GM12801 (cell line): ENCODE measurements at regions not wholly inside any gene's neighbourhood (a gene's known extent, or its start where the extent isn't known, plus 50 kb on each side); places are given as distances from the start of the nearest gene placed in this dataset.

Experiments used
- TF ChIP-seq, protein P1 (sequence below): IDR thresholded peaks from one replicate; pipeline ENCODE4 v1.5.1; 2011; ENCODE audit warnings: control low read depth; ENCODE audit not compliant: insufficient read length; ENCODE audit errors: extremely low read depth

DNA sequence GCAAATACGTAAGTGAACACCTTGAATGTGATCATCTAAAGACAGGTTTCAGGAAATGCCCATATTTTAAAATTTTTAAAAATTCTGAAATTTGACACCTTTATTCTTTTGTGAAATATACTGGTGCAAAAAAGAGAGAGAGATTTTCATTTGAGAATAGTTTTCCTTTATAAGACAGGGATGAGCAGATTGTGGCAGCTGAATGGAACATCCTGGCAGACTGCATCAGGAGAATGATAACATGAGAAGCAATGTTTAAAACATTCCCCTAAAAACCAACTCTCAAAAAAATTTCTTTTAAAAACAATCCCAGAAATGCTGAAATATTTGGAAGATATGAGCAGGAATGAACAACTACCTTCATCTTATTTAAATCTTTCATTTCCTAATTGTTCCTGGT is 744.8 kb upstream of the ID2 start:
- TF ChIP-seq, protein P1, sequence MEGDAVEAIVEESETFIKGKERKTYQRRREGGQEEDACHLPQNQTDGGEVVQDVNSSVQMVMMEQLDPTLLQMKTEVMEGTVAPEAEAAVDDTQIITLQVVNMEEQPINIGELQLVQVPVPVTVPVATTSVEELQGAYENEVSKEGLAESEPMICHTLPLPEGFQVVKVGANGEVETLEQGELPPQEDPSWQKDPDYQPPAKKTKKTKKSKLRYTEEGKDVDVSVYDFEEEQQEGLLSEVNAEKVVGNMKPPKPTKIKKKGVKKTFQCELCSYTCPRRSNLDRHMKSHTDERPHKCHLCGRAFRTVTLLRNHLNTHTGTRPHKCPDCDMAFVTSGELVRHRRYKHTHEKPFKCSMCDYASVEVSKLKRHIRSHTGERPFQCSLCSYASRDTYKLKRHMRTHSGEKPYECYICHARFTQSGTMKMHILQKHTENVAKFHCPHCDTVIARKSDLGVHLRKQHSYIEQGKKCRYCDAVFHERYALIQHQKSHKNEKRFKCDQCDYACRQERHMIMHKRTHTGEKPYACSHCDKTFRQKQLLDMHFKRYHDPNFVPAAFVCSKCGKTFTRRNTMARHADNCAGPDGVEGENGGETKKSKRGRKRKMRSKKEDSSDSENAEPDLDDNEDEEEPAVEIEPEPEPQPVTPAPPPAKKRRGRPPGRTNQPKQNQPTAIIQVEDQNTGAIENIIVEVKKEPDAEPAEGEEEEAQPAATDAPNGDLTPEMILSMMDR: no peak

DNA sequence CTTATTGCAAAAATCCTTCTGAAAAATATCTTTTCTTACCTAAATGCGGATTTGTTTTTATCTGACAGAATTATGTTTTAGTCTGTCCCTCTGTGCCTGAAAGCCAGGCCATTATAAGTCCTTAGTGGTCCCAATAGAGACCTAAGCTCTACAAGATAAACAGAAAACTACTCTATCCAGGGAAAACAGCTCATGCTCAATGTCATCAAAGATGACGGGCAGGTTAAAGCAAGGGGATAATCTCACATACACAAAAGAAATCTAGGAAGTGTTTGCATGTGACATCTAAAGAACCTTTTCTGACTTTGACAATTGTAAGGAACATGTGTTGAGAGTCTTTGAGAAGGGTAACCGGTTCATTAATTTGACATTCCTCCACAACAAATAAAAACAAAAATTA is 741.1 kb upstream of the ID2 start:
- TF ChIP-seq, protein P1: no peak

DNA sequence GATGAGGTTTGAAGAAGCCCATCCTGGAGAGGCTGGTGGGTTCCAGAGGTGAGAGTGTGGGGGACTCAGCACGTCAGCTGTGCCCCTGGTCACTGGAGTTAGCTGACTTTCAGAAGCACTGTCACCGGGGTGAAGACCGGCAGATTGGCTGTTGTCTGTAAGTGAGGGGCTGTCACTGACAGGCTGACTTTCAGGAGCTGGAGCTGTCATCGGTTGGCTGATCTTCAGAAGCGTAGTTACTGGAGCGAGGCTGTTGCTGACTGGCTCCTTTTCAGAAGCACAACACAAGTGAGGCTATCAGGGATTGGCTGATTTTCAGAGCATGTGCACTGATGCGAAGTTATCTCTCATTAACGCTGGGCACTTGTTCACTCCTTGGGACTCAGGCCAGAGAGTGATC is 738.4 kb upstream of the ID2 start:
- TF ChIP-seq, protein P1: no peak

DNA sequence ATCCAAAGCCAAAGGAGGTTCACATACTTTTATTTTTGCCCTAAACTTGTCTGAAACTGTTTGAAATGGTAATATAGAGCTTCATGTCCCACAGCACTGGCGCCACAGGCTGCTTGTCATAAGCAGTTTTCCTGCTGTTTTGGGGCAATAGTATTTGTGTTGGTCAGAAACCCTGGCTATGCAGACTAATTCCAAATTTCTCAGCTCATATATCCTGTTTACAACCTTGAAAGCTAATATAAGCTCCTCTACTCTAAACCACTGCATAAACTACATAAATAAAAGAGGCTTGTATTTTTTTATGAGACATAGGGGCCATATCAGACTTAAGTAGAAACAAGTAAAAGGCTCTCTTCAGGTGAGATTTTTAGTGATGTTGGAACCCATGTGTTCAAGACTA is 736.8 kb upstream of the ID2 start:
- TF ChIP-seq, protein P1: no peak

DNA sequence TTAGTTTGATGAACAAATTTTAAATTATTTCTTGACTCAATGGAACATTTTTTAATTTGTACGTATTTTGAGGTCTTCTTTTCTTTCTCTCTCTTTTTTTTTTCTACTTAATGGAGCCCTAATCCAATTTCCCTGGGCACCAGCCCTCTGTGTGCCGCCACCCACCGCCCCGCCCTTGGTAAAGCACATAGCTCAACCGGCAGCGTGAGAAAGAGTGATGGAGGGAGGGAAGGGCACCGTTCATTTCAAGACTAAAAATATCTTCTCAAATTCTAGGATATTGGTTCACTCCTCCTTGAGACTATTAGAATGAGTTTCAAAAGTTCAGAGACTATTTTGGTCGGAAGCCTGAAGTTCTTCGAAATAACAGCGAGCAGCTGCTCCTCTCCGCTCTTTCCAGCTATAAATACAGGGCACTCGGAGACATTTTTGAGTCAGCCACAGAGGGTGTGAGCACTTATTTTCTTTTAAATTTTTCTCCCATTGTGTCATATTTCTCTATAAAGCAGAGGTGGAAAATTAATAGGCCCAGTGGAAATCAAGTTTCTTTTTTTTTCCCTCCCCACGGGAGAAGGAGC is 731.7 kb upstream of the ID2 start:
- TF ChIP-seq, protein P1: no peak

DNA sequence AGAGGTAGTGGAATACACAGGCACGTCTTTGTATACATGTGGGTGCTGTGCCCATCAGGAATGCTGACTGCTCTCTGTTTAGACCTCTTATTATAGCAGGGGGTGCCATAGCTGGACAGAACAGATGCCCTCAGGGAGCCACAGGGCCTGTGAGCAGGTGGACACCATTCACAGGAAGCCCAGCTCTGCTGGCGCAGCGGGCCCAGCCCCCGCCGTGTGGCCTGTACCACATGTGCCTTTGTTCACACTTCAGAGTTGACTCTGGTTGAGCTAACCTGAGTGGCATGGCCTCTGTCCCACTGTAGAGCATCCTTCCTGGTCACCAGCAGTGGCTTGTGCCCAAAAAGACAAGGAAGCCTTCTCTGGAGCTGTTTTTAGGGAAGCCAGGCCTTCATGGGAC is 730.9 kb upstream of the ID2 start:
- TF ChIP-seq, protein P1: no peak

DNA sequence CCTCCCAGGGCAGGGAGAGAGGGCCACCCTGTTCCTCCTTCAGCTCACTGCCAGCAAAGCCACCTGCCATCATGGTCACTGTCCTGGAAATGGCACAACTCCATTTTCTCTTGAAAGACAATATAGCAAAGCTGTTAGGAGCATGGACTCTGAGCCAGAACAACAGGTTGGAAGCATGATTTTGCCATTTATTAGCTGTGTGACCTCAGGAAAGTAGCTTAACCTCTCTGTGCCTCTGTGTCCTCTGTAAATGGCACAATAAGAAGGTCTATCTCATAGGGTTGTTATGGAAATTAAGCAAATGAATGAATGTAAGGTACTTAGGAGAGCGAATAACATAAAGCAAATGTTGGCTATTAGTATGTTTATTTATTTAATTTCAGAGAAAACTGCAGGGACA is 730.4 kb upstream of the ID2 start:
- TF ChIP-seq, protein P1: no peak

DNA sequence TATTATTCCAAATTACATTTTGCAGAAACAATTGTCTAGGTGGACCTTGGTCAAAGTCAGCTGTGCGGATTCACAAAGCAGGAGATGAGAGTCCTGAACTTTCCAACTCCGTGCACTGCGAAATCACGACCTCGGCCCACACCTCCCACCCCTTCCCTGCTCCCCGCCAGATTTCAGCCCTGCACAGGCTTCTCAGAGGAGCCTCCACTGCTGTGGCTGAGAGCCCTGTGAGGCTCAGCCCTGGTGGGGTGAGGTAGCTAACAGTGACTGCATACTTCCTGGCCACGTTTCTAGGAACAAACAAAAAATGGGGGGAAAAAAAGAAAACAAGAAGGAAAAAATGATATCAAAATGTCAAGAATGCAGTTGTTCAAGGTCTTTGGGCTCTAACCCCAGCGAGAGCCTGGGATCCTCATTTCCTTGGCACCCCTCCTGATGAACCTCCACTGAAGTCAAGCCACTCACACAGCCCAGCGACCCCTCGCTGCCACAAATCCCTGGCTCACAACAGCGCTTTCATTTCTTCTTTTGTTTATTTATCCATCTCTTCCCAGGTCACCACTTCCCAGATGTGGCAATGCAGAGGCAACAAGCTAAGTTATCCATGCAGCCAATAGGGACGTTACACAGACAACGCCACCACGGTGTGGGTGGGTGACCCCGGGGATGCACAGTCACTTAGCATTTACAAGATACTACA is 729.7 kb upstream of the ID2 start:
- TF ChIP-seq, protein P1: no peak
